Tibial nerve (tissue), 4 donors: ENCODE measurements at regions not wholly inside any gene's neighbourhood (a gene's known extent, or its start where the extent isn't known, plus 50 kb on each side); places are given as distances from the start of the nearest gene placed in this dataset.

ENCODE experiments used
- DNase-seq, 2 donors: peaks; one replicate each; pipeline ENCODE4 v3.0.0-alpha.2; 2019; ENCODE audit warnings: low spot score in 2 of 2
- H3K27ac ChIP-seq, 4 donors: fragments of 200-600 bp; sonication (generic) in 3 of 4; one replicate each; pipeline ENCODE4 v1.5.1; 2017 to 2019; ENCODE audit warnings: mild to moderate bottlenecking in 1 of 4
- H3K27me3 ChIP-seq, 2 donors: fragments of 200-600 bp; sonication (generic) in 1 of 2; one replicate each; pipeline versions ENCODE4 v1.5.1 to v1.6.0; 2017 to 2019
- H3K36me3 ChIP-seq, 3 donors: fragments of 200-600 bp; sonication (generic); one replicate each; pipeline ENCODE4 v1.5.1; 2018 to 2019
- H3K4me1 ChIP-seq, 4 donors: fragments of 200-600 bp; sonication (generic) in 3 of 4; one replicate each; pipeline ENCODE4 v1.5.1; 2017 to 2019
- H3K4me3 ChIP-seq, 4 donors: fragments of 200-600 bp; sonication (generic) in 3 of 4; one replicate each; pipeline ENCODE4 v1.5.1; 2017 to 2019; ENCODE audit warnings: mild to moderate bottlenecking in 1 of 4, moderate library complexity in 1 of 4
- H3K9me3 ChIP-seq, 4 donors: fragments of 200-600 bp; sonication (generic) in 3 of 4; one replicate each; pipeline ENCODE4 v1.5.1; 2017 to 2019
- CTCF ChIP-seq, 5 experiments: fragments of 200-600 bp in 3 of 5; fragments of 450-650 bp in 2 of 5; sonication (generic) in 3 of 5; IDR thresholded peaks; one replicate each; pipeline ENCODE4 v1.5.1; 2016 to 2019; ENCODE audit warnings: antibody characterized with exemption in 5 of 5, mild to moderate bottlenecking in 3 of 5, moderate library complexity in 2 of 5
- EP300 ChIP-seq, 2 donors: sonication (generic); formaldehyde crosslinking; IDR thresholded peaks; one replicate each; pipeline ENCODE4 v1.6.1; 2017; ENCODE audit warnings: antibody characterized with exemption in 2 of 2, mild to moderate bottlenecking in 1 of 2
- POLR2A ChIP-seq, 2 donors: fragments of 450-650 bp; IDR thresholded peaks; one replicate each; pipeline ENCODE4 v1.6.1; 2017; ENCODE audit warnings: antibody characterized with exemption in 2 of 2, mild to moderate bottlenecking in 2 of 2, moderate library complexity in 2 of 2
- WGBS, 2 donors: methylation state at CpG; one replicate each; pipeline ENCODE4 v1.1.5; 2018; 5-methylcytosine and 5-hydroxymethylcytosine counted together

- Histone ChIP-seq H3K36me3 (no peaks in the 10 kb centered on the region), H3K4me3 (no peak overlapping the region), H3K4me1 (peaks cover 0 to 26% (median 10%) of the 10 kb centered on the region in 4 donors), H3K27me3 (no peaks in the 10 kb centered on the region), H3K27ac (peak overlapping the region; percentile 66 to 97 (median 78)), H3K9me3 (peaks cover 0 to 8% (median 0%) of the 10 kb centered on the region in 4 donors)
- TF ChIP-seq POLR2A (IDR thresholded peaks at IDR 0.05) (no peak), EP300 (IDR thresholded peaks at IDR 0.05) (no peak), CTCF (IDR thresholded peaks at IDR 0.05) (no peak)
- DNase-seq, result no peak
- WGBS, 2 donors, result 22 to 33% methylated on average over 3 of the region's 3 CpGs
These were observed 125.4 kb downstream of the RIPK4 start for GRCh38 chr21:41641510-41641815.

- Histone ChIP-seq H3K36me3 (no peaks in the 10 kb centered on the region), H3K4me1 (peaks cover 0 to 26% (median 10%) of the 10 kb centered on the region in 4 donors), H3K9me3 (peaks cover 0 to 8% (median 0%) of the 10 kb centered on the region in 4 donors), H3K27me3 (no peaks in the 10 kb centered on the region), H3K27ac (peak overlapping the region; percentile 66 to 97 (median 78)), H3K4me3 (no peak overlapping the region)
- 69 to 81% methylated on average over 6 of the region's 6 CpGs for WGBS, 2 donors
- TF ChIP-seq POLR2A (IDR thresholded peaks at IDR 0.05) (no peak), CTCF (IDR thresholded peaks at IDR 0.05) (no peak), EP300 (IDR thresholded peaks at IDR 0.05) (no peak)
- DNase-seq, result no peak
These were observed 125.9 kb downstream of the RIPK4 start for GRCh38 chr21:41640748-41641509.

DNA sequence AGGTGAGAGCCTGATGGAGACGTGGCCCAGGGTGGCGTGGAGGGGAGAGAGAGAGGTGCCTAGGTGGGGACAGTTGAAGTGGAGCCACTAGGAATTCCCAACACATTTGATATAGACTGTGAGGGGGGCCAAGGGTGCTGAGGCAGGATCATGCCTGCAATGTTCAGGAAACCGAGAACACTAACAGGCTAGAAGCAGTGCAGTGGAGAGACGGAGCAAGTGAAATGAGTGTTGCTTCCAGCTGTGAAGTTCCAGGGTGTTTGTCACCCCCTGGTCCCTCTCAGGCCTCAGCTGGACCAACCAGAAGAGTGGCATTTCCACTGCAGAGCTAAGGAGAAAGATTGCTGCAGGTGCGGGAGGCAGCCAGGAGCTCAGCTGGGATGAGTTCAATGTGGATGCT lies 127.1 kb downstream of the RIPK4 start:
- peaks cover 0 to 8% (median 0%) of the 10 kb centered on the region in 4 donors for H3K9me3 ChIP-seq
- no peak for DNase-seq
- TF ChIP-seq POLR2A (IDR thresholded peaks at IDR 0.05), result no peak
- no peak for TF ChIP-seq EP300 (IDR thresholded peaks at IDR 0.05)
- no peak for TF ChIP-seq CTCF (IDR thresholded peaks at IDR 0.05)
- WGBS, 2 donors, result 94 to 98% methylated on average over 5 of the region's 5 CpGs
- H3K27ac ChIP-seq, result no peak overlapping the region
- no peaks in the 10 kb centered on the region for H3K27me3 ChIP-seq
- H3K36me3 ChIP-seq, result no peaks in the 10 kb centered on the region
- no peak overlapping the region for H3K4me3 ChIP-seq
- H3K4me1 ChIP-seq, result peaks cover 0 to 26% (median 10%) of the 10 kb centered on the region in 4 donors

DNA sequence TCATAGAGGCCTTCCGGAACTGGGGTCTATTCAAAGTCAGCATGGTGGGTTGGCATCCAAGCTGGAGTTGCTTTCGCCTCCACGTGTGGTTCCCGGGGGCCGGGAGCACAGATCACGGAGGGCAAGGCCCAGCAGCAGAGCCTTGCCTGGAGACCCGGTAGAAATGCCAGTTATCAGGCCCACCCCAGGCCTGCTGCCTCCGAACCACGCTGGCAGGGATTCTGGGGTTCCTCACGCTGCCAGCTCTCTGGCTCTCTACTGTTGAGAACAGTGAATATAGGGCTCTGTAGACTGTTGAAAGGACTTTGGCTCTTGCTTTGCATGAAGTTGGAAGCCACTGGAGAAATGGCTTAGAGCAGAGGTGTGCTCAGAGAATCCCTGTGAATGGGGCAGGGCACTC lies 127.5 kb downstream of the RIPK4 start:
- H3K4me1 ChIP-seq, result peaks cover 0 to 26% (median 10%) of the 10 kb centered on the region in 4 donors
- no peak overlapping the region for H3K27ac ChIP-seq
- H3K9me3 ChIP-seq, result peaks cover 0 to 8% (median 0%) of the 10 kb centered on the region in 4 donors
- no peaks in the 10 kb centered on the region for H3K36me3 ChIP-seq
- TF ChIP-seq POLR2A (IDR thresholded peaks at IDR 0.05) (no peak), EP300 (IDR thresholded peaks at IDR 0.05) (no peak), CTCF (IDR thresholded peaks at IDR 0.05) (no peak)
- WGBS, 2 donors, result 95% methylated on average over 10 of the region's 10 CpGs
- no peak overlapping the region for H3K4me3 ChIP-seq
- H3K27me3 ChIP-seq, result no peaks in the 10 kb centered on the region
- no peak for DNase-seq

GRCh38 chr21:41638201-41638790 lies 128.6 kb downstream of the RIPK4 start:
- WGBS, 2 donors, result 88 to 95% methylated on average over 3 of the region's 3 CpGs
- no peak overlapping the region for H3K4me3 ChIP-seq
- TF ChIP-seq EP300 (IDR thresholded peaks at IDR 0.05), result no peak
- TF ChIP-seq POLR2A (IDR thresholded peaks at IDR 0.05), result no peak
- TF ChIP-seq CTCF (IDR thresholded peaks at IDR 0.05), result no peak
- H3K4me1 ChIP-seq, result peaks cover 0 to 26% (median 10%) of the 10 kb centered on the region in 4 donors
- no peak for DNase-seq
- peaks cover 0 to 8% (median 0%) of the 10 kb centered on the region in 4 donors for H3K9me3 ChIP-seq
- H3K27me3 ChIP-seq, result no peaks in the 10 kb centered on the region
- H3K36me3 ChIP-seq, result no peaks in the 10 kb centered on the region
- no peak overlapping the region for H3K27ac ChIP-seq
